SK-N-SH (cell line): ENCODE measurements at regions not wholly inside any gene's neighbourhood (a gene's known extent, or its start where the extent isn't known, plus 50 kb on each side); places are given as distances from the start of the nearest gene placed in this dataset.

Source experiments
- EP300 ChIP-seq, 2 experiments: IDR thresholded peaks; 2 replicates each; pipeline versions ENCODE4 v1.4.0 to v1.6.1; 2012; ENCODE audit warnings: borderline replicate concordance in 1 of 2, low read depth in 1 of 2, low read length in 1 of 2
- EZH2phosphoT487 ChIP-seq: fragments of 200-600 bp; sonication (generic); IDR thresholded peaks from 2 replicates; pipeline ENCODE4 v1.6.1; 2017; ENCODE audit warnings: low read depth, mixed run types, mild to moderate bottlenecking, antibody characterized with exemption, moderate library complexity, borderline replicate concordance
- MAX ChIP-seq: IDR thresholded peaks from 2 replicates; pipeline ENCODE4 v1.4.0; 2012; ENCODE audit warnings: low read depth
- TEAD4 ChIP-seq: IDR thresholded peaks from 2 replicates; pipeline ENCODE4 v1.4.0; 2012; ENCODE audit warnings: mild to moderate bottlenecking, borderline replicate concordance; ENCODE audit not compliant: insufficient read depth
- ZBTB33 ChIP-seq: IDR thresholded peaks from 2 replicates; pipeline ENCODE4 v1.4.0; 2012; ENCODE audit warnings: low read depth, borderline replicate concordance
- TF ChIP-seq, protein P1 (sequence below): fragments of 200-600 bp; sonication (generic); IDR thresholded peaks from 2 replicates; pipeline ENCODE4 v1.6.1; 2017; ENCODE audit warnings: antibody characterized with exemption, mild to moderate bottlenecking, moderate library complexity
- TF ChIP-seq, protein P2 (sequence below): IDR thresholded peaks from 2 replicates; pipeline ENCODE4 v1.6.1; 2012; ENCODE audit warnings: mild to moderate bottlenecking, low read depth, low read length, moderate library complexity

GRCh38 chr9:135377431-135377830 is 102.2 kb upstream of the PPP1R26 start:
- TF ChIP-seq EZH2phosphoT487 = no peak
- TF ChIP-seq, protein P1, sequence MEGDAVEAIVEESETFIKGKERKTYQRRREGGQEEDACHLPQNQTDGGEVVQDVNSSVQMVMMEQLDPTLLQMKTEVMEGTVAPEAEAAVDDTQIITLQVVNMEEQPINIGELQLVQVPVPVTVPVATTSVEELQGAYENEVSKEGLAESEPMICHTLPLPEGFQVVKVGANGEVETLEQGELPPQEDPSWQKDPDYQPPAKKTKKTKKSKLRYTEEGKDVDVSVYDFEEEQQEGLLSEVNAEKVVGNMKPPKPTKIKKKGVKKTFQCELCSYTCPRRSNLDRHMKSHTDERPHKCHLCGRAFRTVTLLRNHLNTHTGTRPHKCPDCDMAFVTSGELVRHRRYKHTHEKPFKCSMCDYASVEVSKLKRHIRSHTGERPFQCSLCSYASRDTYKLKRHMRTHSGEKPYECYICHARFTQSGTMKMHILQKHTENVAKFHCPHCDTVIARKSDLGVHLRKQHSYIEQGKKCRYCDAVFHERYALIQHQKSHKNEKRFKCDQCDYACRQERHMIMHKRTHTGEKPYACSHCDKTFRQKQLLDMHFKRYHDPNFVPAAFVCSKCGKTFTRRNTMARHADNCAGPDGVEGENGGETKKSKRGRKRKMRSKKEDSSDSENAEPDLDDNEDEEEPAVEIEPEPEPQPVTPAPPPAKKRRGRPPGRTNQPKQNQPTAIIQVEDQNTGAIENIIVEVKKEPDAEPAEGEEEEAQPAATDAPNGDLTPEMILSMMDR = no peak
- TF ChIP-seq MAX = no peak
- TF ChIP-seq ZBTB33 = no peak
- TF ChIP-seq TEAD4 = no peak
- TF ChIP-seq, protein P2, sequence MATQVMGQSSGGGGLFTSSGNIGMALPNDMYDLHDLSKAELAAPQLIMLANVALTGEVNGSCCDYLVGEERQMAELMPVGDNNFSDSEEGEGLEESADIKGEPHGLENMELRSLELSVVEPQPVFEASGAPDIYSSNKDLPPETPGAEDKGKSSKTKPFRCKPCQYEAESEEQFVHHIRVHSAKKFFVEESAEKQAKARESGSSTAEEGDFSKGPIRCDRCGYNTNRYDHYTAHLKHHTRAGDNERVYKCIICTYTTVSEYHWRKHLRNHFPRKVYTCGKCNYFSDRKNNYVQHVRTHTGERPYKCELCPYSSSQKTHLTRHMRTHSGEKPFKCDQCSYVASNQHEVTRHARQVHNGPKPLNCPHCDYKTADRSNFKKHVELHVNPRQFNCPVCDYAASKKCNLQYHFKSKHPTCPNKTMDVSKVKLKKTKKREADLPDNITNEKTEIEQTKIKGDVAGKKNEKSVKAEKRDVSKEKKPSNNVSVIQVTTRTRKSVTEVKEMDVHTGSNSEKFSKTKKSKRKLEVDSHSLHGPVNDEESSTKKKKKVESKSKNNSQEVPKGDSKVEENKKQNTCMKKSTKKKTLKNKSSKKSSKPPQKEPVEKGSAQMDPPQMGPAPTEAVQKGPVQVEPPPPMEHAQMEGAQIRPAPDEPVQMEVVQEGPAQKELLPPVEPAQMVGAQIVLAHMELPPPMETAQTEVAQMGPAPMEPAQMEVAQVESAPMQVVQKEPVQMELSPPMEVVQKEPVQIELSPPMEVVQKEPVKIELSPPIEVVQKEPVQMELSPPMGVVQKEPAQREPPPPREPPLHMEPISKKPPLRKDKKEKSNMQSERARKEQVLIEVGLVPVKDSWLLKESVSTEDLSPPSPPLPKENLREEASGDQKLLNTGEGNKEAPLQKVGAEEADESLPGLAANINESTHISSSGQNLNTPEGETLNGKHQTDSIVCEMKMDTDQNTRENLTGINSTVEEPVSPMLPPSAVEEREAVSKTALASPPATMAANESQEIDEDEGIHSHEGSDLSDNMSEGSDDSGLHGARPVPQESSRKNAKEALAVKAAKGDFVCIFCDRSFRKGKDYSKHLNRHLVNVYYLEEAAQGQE = no peak
- TF ChIP-seq EP300 (IDR thresholded peaks at IDR 0.05; ENCODE audit: borderline replicate concordance in 1 of 2, low read depth in 1 of 2, low read length in 1 of 2) = no peak
